ENCODE measurements at regions not wholly inside any gene's neighbourhood (a gene's known extent, or its start where the extent isn't known, plus 50 kb on each side); places are given as distances from the start of the nearest gene placed in this dataset.

GRCh38 chr2:215746226-215746886 lies 267.0 kb downstream of the MREG start:
- no peak for TF ChIP-seq CREB1 (IDR thresholded peaks at IDR 0.05; ENCODE audit: low read depth)
- no peak for TF ChIP-seq SKIL (IDR thresholded peaks at IDR 0.05; ENCODE audit: low read depth, poor library complexity, severe bottlenecking)
- no peak for TF ChIP-seq USF2 (IDR thresholded peaks at IDR 0.05; ENCODE audit: borderline replicate concordance, low read depth, low read length)
- TF ChIP-seq CTCF (IDR thresholded peaks at IDR 0.05 in 2 of 3, conservative IDR thresholded peaks at IDR 0.05 in 1 of 3; ENCODE audit: control insufficient read depth in 2 of 3, extremely low read depth in 1 of 3, insufficient read depth in 1 of 3, low read depth in 3 of 3, low read length in 3 of 3), result no peak
- TF ChIP-seq NFYB (IDR thresholded peaks at IDR 0.05; ENCODE audit: insufficient read depth, low read depth, low read length), result no peak
- TF ChIP-seq SMC3 (IDR thresholded peaks at IDR 0.05; ENCODE audit: borderline replicate concordance, low read length), result no peak
- TF ChIP-seq SPI1 (IDR thresholded peaks at IDR 0.05; ENCODE audit: borderline replicate concordance, insufficient read depth, low read depth, low read length), result no peak
- no peak for TF ChIP-seq POLR2A (IDR thresholded peaks at IDR 0.05; ENCODE audit: low read depth, low read length)
- no peak for TF ChIP-seq ZNF207 (IDR thresholded peaks at IDR 0.05; ENCODE audit: borderline replicate concordance)
- no peak for TF ChIP-seq POLR2AphosphoS5 (IDR thresholded peaks at IDR 0.05; ENCODE audit: low read length)
- TF ChIP-seq, protein P1, sequence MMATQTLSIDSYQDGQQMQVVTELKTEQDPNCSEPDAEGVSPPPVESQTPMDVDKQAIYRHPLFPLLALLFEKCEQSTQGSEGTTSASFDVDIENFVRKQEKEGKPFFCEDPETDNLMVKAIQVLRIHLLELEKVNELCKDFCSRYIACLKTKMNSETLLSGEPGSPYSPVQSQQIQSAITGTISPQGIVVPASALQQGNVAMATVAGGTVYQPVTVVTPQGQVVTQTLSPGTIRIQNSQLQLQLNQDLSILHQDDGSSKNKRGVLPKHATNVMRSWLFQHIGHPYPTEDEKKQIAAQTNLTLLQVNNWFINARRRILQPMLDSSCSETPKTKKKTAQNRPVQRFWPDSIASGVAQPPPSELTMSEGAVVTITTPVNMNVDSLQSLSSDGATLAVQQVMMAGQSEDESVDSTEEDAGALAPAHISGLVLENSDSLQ (IDR thresholded peaks at IDR 0.05), result no peak
- no peak for TF ChIP-seq EGR1 (IDR thresholded peaks at IDR 0.05; ENCODE audit: borderline replicate concordance in 1 of 2, low read depth in 2 of 2, low read length in 2 of 2)
- TF ChIP-seq BACH1 (IDR thresholded peaks at IDR 0.05; ENCODE audit: borderline replicate concordance), result no peak
- TF ChIP-seq CHD4 (IDR thresholded peaks at IDR 0.05), result no peak
